Kidney (tissue), 13 donors: ENCODE measurements at regions not wholly inside any gene's neighbourhood (a gene's known extent, or its start where the extent isn't known, plus 50 kb on each side); places are given as distances from the start of the nearest gene placed in this dataset.

Experiments used
- DNase-seq, 5 donors: peaks; one replicate each; pipeline ENCODE4 v3.0.0-alpha.2; 2013 to 2020
- FAIRE-seq: peaks from 2 replicates; lab custom pipeline; 2012; peaks lifted over from hg19 to GRCh38; lab: Jason Lieb, UNC
- H3K27ac ChIP-seq, 2 donors: one replicate each; pipeline ENCODE4 v1.7.0; 2013; ENCODE audit warnings: low read depth in 2 of 2, low read length in 2 of 2, inconsistent platforms in 1 of 2
- H3K27me3 ChIP-seq: one replicate; pipeline ENCODE4 v1.7.1; 2013; ENCODE audit warnings: low read length, inconsistent platforms; ENCODE audit not compliant: control insufficient read depth, insufficient read depth
- H3K36me3 ChIP-seq, 3 donors: one replicate each; pipeline versions ENCODE4 v1.7.0 to v1.7.1; 2013; ENCODE audit warnings: low read length in 3 of 3, control low read depth in 1 of 3, inconsistent platforms in 1 of 3; ENCODE audit not compliant: insufficient read depth in 3 of 3, control insufficient read depth in 2 of 3
- H3K4me1 ChIP-seq, 3 donors: one replicate each; pipeline versions ENCODE4 v1.7.0 to v1.7.1; 2013; ENCODE audit warnings: low read length in 3 of 3, inconsistent platforms in 1 of 3, low read depth in 1 of 3; ENCODE audit not compliant: control insufficient read depth in 2 of 3, insufficient read depth in 2 of 3
- H3K4me3 ChIP-seq, 3 donors: one replicate each; pipeline versions ENCODE4 v1.7.0 to v1.8.1; 2013; ENCODE audit warnings: low read length in 3 of 3, control low read depth in 1 of 3, inconsistent platforms in 1 of 3
- H3K9ac ChIP-seq, 3 donors: one replicate each; pipeline versions ENCODE4 v1.7.0 to v1.7.1; 2013; ENCODE audit warnings: low read length in 3 of 3, control low read depth in 1 of 3, inconsistent platforms in 1 of 3
- H3K9me3 ChIP-seq, 3 donors: one replicate each; pipeline versions ENCODE4 v1.7.0 to v1.7.1; 2013; ENCODE audit warnings: low read length in 3 of 3, control low read depth in 1 of 3, inconsistent platforms in 1 of 3; ENCODE audit not compliant: control insufficient read depth in 2 of 3, insufficient read depth in 1 of 3
- intact Hi-C: fragments of 100-400 bp; cut with DNase I; formaldehyde crosslinking; loops from one replicate; pipeline ENCODE4 v1.11.1; 2022
- TF ChIP-seq, protein P1 (sequence below): IDR thresholded peaks from 3 replicates; pipeline ENCODE4 v1.5.1; 2012; ENCODE audit warnings: mild to moderate bottlenecking, moderate library complexity, borderline replicate concordance; ENCODE audit not compliant: insufficient read depth; ENCODE audit errors: extremely low read depth
- donor health status: control.
- donor health status: control.
- donor health status: control.
- donor health status: control.
- donor health status: control.
- donor health status: DM: yes; HTN: yes; CAD: no.
- donor health status: Normal renal cell carcinoma (clear cell type).

DNA sequence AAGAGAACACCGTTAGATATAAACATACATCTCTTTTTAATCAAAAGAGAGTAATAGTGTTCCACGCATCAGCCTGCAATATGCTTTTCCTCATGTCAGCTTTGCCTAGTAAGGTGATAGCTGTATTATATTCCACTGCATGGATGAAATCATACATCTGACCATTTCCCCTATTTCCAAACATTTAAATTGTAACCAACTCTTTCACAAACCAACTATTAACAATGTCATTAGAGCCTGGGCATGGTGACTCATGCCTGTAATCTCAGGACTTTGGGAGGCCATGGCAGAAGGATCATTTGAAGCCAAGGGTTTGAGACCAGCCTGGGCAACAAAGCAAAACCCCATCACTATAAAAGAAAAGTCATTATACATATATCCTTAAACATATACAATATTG lies 284.8 kb downstream of the BCL11A start:
- no peaks in the 10 kb centered on the region for H3K36me3 ChIP-seq
- intact Hi-C loops, result no loop called here
- no peak overlapping the region for H3K9ac ChIP-seq
- no peaks in the 10 kb centered on the region for H3K4me1 ChIP-seq
- no peak overlapping the region for H3K27ac ChIP-seq
- no peaks in the 10 kb centered on the region for H3K9me3 ChIP-seq
- H3K4me3 ChIP-seq, result no peak overlapping the region
- DNase-seq (no peak), FAIRE-seq (no peak)
- TF ChIP-seq, protein P1, sequence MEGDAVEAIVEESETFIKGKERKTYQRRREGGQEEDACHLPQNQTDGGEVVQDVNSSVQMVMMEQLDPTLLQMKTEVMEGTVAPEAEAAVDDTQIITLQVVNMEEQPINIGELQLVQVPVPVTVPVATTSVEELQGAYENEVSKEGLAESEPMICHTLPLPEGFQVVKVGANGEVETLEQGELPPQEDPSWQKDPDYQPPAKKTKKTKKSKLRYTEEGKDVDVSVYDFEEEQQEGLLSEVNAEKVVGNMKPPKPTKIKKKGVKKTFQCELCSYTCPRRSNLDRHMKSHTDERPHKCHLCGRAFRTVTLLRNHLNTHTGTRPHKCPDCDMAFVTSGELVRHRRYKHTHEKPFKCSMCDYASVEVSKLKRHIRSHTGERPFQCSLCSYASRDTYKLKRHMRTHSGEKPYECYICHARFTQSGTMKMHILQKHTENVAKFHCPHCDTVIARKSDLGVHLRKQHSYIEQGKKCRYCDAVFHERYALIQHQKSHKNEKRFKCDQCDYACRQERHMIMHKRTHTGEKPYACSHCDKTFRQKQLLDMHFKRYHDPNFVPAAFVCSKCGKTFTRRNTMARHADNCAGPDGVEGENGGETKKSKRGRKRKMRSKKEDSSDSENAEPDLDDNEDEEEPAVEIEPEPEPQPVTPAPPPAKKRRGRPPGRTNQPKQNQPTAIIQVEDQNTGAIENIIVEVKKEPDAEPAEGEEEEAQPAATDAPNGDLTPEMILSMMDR, result no peak
- H3K27me3 ChIP-seq, result no peaks in the 10 kb centered on the region

DNA sequence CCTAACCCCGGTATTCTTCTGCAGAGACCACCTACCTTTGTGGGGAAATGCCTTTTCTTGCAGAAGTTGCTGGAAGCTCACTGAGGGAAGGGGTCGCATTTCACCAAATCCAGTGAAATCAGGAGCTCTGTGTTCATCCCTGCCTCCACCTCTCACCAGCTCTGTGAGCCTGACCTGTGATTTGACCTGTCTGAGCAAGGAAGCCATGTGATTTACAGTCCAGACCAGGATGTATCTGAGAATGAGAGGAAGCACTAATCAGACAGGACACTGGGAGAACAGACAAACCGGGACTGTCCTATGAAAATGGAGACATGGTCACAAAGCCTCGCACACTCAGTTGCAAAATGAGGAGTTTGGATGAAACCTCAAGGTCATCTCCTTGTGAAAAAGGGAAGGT lies 285.4 kb downstream of the BCL11A start:
- H3K9me3 ChIP-seq, result no peaks in the 10 kb centered on the region
- FAIRE-seq, result no peak
- TF ChIP-seq, protein P1, result no peak

DNA sequence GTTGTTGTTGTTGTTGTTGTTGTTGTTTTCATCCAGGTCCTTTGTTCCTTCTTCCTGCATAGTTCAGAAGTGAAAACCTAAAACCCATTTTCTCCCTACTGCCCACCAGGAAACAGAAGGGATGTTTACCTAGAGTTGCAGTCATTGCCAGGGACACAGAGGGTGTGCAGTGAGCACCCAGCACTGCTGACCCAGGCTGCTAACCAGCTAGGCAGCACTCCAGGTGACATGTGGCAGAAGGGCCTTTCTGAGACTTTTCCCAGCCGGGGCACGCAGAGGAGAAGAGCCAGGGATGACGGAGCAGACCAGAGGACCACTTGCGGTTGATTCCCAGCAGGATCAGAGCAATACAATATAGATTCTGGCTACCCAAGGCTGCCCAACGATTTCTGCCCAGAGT lies 286.3 kb downstream of the BCL11A start:
- FAIRE-seq, result no peak
- H3K27ac ChIP-seq, result no peak overlapping the region
- H3K9ac ChIP-seq, result no peak overlapping the region
- no peak for DNase-seq
- no peaks in the 10 kb centered on the region for H3K9me3 ChIP-seq
- intact Hi-C loops, result no loop called here
- H3K27me3 ChIP-seq, result no peaks in the 10 kb centered on the region
- H3K4me3 ChIP-seq, result no peak overlapping the region
- no peaks in the 10 kb centered on the region for H3K36me3 ChIP-seq
- TF ChIP-seq, protein P1, result no peak
- no peaks in the 10 kb centered on the region for H3K4me1 ChIP-seq

More for the DNA sequence above, 285.4 kb downstream of the BCL11A start:
- H3K9ac ChIP-seq, result no peak overlapping the region
- no peak overlapping the region for H3K4me3 ChIP-seq
- H3K27me3 ChIP-seq, result no peaks in the 10 kb centered on the region
- H3K36me3 ChIP-seq, result no peaks in the 10 kb centered on the region
- intact Hi-C loops, result no loop called here
- no peaks in the 10 kb centered on the region for H3K4me1 ChIP-seq
- no peak overlapping the region for H3K27ac ChIP-seq
- no peak for DNase-seq

- Histone ChIP-seq H3K9me3 (no peaks in the 10 kb centered on the region), H3K27me3 (no peaks in the 10 kb centered on the region), H3K4me3 (no peak overlapping the region), H3K9ac (no peak overlapping the region), H3K4me1 (no peaks in the 10 kb centered on the region), H3K27ac (no peak overlapping the region), H3K36me3 (no peaks in the 10 kb centered on the region)
- intact Hi-C loops, result no loop called here
- no peak for DNase-seq
- FAIRE-seq, result no peak
- TF ChIP-seq, protein P1, result no peak
Measured at GRCh38 chr2:60262178-60262577, 291.3 kb downstream of the BCL11A start.
